GM12874 (cell line): ENCODE measurements at regions not wholly inside any gene's neighbourhood (a gene's known extent, or its start where the extent isn't known, plus 50 kb on each side); places are given as distances from the start of the nearest gene placed in this dataset.

Experiments
- CTCF ChIP-seq: IDR thresholded peaks from 2 replicates; pipeline ENCODE4 v1.5.1; 2011; ENCODE audit warnings: low read depth, mild to moderate bottlenecking, control low read depth, low read length, moderate library complexity; ENCODE audit not compliant: insufficient read depth

DNA sequence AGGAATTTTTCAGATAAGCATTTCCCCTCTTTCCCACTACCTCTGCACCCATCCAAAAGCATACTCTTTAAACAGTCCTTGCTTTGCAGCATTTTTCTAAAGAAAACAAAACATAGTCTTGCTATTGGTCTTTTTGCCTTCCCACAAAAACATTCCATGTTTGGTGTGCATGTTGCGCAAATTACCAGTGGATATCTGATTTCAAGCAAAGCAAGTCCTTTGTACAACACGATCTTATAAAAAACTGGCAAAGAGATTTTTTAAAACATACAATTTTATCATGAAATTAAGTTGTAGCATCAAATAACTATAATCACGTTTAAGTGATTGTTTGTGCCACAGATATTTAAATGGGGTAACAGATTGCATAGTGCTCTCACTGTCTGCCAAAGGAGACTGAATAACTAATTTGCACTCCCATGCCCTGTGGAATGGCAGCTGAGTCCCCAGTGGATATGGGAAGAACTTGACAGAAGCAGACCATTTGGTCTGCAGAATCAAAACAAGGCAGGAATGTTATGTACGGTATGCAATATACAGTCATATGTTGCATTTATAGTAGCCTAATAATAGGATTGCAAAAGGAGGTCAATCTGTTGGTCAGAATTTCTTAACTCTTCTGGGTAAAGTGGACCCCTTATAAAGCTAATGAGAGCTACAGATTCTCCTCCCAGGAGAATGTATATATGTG lies 285.7 kb downstream of the TBC1D4 start:
- TF ChIP-seq CTCF, result no peak

DNA sequence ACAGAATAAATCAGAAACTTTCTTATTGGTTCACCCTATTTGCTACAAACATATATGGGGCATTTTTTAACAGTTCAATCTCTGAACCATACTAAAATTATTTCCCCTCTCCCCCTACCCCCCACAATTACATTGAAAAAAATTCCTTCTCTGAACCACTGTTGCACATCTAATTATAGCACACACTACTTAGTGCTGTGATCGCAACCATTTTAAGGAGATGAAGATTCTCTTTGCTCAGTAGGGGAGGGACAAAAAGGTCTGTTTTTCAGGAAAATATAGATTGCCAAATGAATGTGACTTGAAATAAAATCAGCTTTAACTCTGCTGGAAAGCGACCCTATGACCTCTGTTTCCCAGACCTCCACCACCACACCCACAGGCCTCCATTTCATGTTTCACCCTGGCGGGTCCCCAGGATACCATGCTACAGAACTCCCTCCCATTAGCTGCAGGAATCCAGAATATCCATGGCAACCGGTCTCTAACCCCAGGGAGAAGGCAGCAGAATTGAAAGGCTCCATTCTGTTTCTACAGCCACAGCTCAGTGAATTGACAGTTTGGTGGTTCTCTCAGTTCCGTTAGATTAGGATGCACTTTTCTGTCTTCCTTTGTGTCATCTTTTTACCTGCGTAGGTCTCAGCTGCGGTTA lies 286.3 kb downstream of the TBC1D4 start:
- TF ChIP-seq CTCF, result no peak

DNA sequence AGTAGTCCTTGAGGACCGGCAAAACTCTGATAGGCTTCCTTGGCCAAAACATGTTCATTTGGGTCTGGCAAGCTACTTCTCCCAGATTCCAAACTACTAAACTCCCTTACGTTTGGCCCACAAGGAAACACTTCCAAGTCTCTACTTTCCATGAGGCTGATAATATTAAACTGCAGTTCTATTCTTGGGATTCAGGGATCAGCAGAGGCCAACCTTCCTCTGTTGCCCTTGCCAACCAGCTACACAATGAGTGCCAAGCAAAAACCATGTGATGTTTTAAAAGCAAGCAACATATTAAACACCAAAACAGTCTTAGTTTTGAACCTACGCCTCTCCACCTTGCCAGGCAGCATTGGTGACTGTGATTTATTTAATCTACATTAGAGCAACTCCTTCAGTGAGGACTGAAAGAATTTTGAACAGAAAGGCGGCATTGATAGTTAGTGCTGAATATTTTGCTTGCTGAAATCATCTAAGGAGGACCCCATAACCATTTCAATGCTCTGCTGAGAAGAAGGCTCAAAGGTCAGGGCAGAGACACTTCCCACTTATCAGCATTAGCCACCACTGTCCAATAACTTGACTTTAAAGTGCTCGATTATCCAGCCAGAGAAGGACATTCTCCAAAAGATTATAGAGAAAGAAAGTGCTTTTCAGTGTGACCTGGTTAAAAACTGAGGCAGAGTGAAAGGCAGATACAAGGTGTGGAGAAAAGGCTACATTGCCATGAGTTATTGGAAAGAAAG lies 287.1 kb downstream of the TBC1D4 start:
- no peak for TF ChIP-seq CTCF

DNA sequence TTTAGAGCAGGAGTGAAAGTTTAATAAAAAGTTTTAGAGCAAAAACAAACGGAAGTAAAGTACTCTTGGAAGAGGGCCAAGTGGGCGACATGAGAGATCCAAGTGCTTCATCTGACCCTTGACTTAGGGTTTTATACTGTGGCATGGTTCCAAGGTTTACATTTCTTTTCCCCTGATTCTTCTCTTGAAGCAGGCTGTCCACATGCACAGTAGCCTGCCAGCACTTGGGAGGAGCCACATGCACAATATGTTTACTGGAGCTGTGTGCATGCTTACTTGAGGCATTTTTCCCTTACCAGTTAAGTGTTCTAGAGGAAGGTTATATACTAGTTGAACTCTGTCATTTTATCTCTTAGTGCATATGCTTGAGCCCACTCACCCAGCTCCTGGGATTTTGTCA lies 295.6 kb downstream of the TBC1D4 start:
- TF ChIP-seq CTCF, result no peak

DNA sequence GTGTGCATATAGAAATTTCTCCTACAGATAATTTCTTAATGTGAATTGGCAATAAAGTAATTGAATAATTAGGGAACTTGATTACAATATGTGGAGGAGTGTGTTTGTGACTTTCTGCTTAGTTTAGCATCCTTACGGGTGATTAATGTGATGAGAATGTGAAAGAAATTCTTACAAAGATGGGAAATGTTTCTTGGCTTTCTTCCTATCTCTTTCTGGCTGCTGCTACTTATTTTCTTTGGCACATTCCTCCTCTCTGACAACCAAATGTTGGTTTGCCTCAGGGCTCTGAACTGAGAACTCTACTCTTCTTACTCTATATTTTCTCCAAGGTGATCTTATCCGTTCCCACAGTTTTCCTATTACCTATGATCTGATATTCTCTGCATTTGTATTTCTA lies 300.1 kb downstream of the TBC1D4 start:
- no peak for TF ChIP-seq CTCF

- TF ChIP-seq CTCF, result no peak
Measured at GRCh38 chr13:75180805-75181455, 301.0 kb downstream of the TBC1D4 start.

GRCh38 chr13:75178436-75178835 lies 303.5 kb downstream of the TBC1D4 start:
- no peak for TF ChIP-seq CTCF
